ENCODE measurements at regions not wholly inside any gene's neighbourhood (a gene's known extent, or its start where the extent isn't known, plus 50 kb on each side); places are given as distances from the start of the nearest gene placed in this dataset.
A peak's percentile ranks its signal among the peaks of the same experiment; 100 is the strongest.

DNA sequence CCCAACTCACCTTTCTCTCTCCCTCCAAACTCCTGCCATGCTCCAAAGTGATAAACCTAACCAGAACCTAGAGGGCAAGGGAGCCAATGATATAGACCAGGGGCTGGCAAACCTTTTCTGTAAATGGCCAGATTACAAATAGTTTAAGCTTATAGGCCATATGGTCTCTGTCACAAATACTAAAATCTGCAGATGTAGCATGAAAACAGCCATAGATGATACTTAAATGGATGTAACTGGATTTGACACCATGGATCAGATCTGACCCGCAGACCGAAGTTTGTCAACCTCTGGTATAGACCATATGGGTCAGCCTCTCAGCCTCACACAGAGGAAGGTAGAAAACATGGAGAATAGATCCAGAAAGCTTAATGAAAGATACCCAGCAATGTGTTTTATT, 165.2 kb upstream of the STT3B start:
- Histone ChIP-seq H3K9ac (no peak overlapping the region), H3K36me3 (ENCODE audit: control insufficient read depth, insufficient read depth, low read length) (no peaks in the 10 kb centered on the region), H3K9me3 (ENCODE audit: control insufficient read depth, low read length) (no peaks in the 10 kb centered on the region), H2AFZ (no peak overlapping the region), H3K27ac (no peak overlapping the region), H3K4me1 (peaks cover 6% of the 10 kb centered on the region), H3K4me2 (ENCODE audit: low read length) (no peak overlapping the region), H3K79me2 (no peaks in the 10 kb centered on the region), H3K4me3 (ENCODE audit: low read depth, low read length) (no peak overlapping the region), H3K27me3 (ENCODE audit: control insufficient read depth, insufficient read depth, low read length) (no peaks in the 10 kb centered on the region)
- TF ChIP-seq, protein P1, sequence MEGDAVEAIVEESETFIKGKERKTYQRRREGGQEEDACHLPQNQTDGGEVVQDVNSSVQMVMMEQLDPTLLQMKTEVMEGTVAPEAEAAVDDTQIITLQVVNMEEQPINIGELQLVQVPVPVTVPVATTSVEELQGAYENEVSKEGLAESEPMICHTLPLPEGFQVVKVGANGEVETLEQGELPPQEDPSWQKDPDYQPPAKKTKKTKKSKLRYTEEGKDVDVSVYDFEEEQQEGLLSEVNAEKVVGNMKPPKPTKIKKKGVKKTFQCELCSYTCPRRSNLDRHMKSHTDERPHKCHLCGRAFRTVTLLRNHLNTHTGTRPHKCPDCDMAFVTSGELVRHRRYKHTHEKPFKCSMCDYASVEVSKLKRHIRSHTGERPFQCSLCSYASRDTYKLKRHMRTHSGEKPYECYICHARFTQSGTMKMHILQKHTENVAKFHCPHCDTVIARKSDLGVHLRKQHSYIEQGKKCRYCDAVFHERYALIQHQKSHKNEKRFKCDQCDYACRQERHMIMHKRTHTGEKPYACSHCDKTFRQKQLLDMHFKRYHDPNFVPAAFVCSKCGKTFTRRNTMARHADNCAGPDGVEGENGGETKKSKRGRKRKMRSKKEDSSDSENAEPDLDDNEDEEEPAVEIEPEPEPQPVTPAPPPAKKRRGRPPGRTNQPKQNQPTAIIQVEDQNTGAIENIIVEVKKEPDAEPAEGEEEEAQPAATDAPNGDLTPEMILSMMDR (IDR thresholded peaks at IDR 0.05) = no peak

- H3K36me3 ChIP-seq (ENCODE audit: control insufficient read depth, insufficient read depth, low read length) = no peaks in the 10 kb centered on the region
- H3K79me2 ChIP-seq = no peaks in the 10 kb centered on the region
- H3K27ac ChIP-seq = no peak overlapping the region
- H3K9ac ChIP-seq = no peak overlapping the region
- TF ChIP-seq, protein P1 (IDR thresholded peaks at IDR 0.05) = no peak
- H3K4me3 ChIP-seq (ENCODE audit: low read depth, low read length) = no peak overlapping the region
- H3K4me1 ChIP-seq = peaks cover 6% of the 10 kb centered on the region
- H3K27me3 ChIP-seq (ENCODE audit: control insufficient read depth, insufficient read depth, low read length) = no peaks in the 10 kb centered on the region
- H3K9me3 ChIP-seq (ENCODE audit: control insufficient read depth, low read length) = no peaks in the 10 kb centered on the region
- H3K4me2 ChIP-seq (ENCODE audit: low read length) = no peak overlapping the region
- peak overlapping the region; percentile 18 for H2AFZ ChIP-seq
Measured at GRCh38 chr3:31369637-31370379, 162.9 kb upstream of the STT3B start.

DNA sequence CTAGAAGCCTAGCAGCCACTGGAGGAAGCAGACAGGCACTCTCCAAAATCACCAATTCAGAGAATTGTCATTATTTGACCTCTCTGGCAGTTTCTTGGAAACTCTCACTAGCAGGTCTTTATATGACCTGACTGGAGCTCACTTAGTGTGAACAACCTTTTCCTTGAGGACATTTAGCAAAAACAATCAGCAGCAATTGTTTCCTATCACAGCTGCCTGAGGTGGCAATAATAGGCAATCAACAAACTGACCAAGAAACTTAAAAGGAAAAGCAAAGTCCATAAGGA, 162.4 kb upstream of the STT3B start:
- no peak overlapping the region for H3K4me3 ChIP-seq (ENCODE audit: low read depth, low read length)
- no peak overlapping the region for H3K27ac ChIP-seq
- H2AFZ ChIP-seq = peak overlapping the region; percentile 18
- no peak overlapping the region for H3K9ac ChIP-seq
- TF ChIP-seq, protein P1 (IDR thresholded peaks at IDR 0.05) = no peak
- H3K27me3 ChIP-seq (ENCODE audit: control insufficient read depth, insufficient read depth, low read length) = no peaks in the 10 kb centered on the region
- H3K4me2 ChIP-seq (ENCODE audit: low read length) = no peak overlapping the region
- H3K79me2 ChIP-seq = no peaks in the 10 kb centered on the region
- H3K36me3 ChIP-seq (ENCODE audit: control insufficient read depth, insufficient read depth, low read length) = no peaks in the 10 kb centered on the region
- H3K4me1 ChIP-seq = peaks cover 6% of the 10 kb centered on the region
- H3K9me3 ChIP-seq (ENCODE audit: control insufficient read depth, low read length) = no peaks in the 10 kb centered on the region

DNA sequence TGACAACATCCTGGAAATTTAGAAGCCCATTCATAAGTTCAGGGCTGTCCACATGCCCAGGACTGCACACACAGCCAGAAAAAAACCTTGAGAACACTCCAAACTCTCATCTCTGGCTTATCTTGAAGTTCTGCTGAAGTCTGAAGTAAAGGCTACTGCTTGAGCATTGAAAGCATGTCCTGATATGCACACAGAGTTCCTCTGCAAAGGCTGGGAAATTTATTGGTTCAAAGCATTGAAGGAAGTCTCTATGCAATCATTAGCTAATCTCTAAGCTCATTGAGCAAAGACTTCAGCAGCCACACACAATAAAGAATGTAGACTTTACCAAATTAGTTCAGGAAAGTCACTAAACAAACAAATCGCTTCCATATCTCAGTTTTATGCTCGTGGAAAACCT, 162.0 kb upstream of the STT3B start:
- H3K36me3 ChIP-seq (ENCODE audit: control insufficient read depth, insufficient read depth, low read length) = no peaks in the 10 kb centered on the region
- no peak overlapping the region for H2AFZ ChIP-seq
- H3K27ac ChIP-seq = no peak overlapping the region
- no peaks in the 10 kb centered on the region for H3K79me2 ChIP-seq
- TF ChIP-seq, protein P1 (IDR thresholded peaks at IDR 0.05) = no peak
- H3K4me2 ChIP-seq (ENCODE audit: low read length) = no peak overlapping the region
- no peaks in the 10 kb centered on the region for H3K9me3 ChIP-seq (ENCODE audit: control insufficient read depth, low read length)
- H3K9ac ChIP-seq = no peak overlapping the region
- no peak overlapping the region for H3K4me3 ChIP-seq (ENCODE audit: low read depth, low read length)
- no peaks in the 10 kb centered on the region for H3K27me3 ChIP-seq (ENCODE audit: control insufficient read depth, insufficient read depth, low read length)
- peaks cover 6% of the 10 kb centered on the region for H3K4me1 ChIP-seq

GRCh38 chr3:31371484-31372177, 161.1 kb upstream of the STT3B start:
- H3K27ac ChIP-seq = no peak overlapping the region
- no peaks in the 10 kb centered on the region for H3K36me3 ChIP-seq (ENCODE audit: control insufficient read depth, insufficient read depth, low read length)
- no peak overlapping the region for H3K4me3 ChIP-seq (ENCODE audit: low read depth, low read length)

More at GRCh38 chr3:31371484-31372177, 161.1 kb upstream of the STT3B start:
- Histone ChIP-seq H2AFZ (no peak overlapping the region), H3K9me3 (ENCODE audit: control insufficient read depth, low read length) (no peaks in the 10 kb centered on the region), H3K4me2 (ENCODE audit: low read length) (no peak overlapping the region), H3K79me2 (no peaks in the 10 kb centered on the region), H3K27me3 (ENCODE audit: control insufficient read depth, insufficient read depth, low read length) (no peaks in the 10 kb centered on the region), H3K9ac (no peak overlapping the region), H3K4me1 (peaks cover 6% of the 10 kb centered on the region)
- TF ChIP-seq, protein P1 (IDR thresholded peaks at IDR 0.05) = no peak

Measured in parathyroid adenoma (tissue), 2 donors.